Gastroesophageal sphincter (tissue), 4 donors: ENCODE measurements at regions not wholly inside any gene's neighbourhood (a gene's known extent, or its start where the extent isn't known, plus 50 kb on each side); places are given as distances from the start of the nearest gene placed in this dataset.

Experiments used
- ATAC-seq: fragments of 150-250 bp; one replicate; pipeline ENCODE4 v1.9.1; 2016; ENCODE audit warnings: mild to moderate bottlenecking, moderate library complexity
- H3K27ac ChIP-seq, 4 donors: fragments of 200-600 bp; sonication (generic) in 3 of 4; 1 replicate in 3 of 4; 2 replicates in 1 of 4; pipeline ENCODE4 v1.5.1; 2016 to 2019
- H3K27me3 ChIP-seq: fragments of 200-600 bp; sonication (generic); one replicate; pipeline ENCODE4 v1.5.1; 2019
- H3K36me3 ChIP-seq, 2 donors: fragments of 200-600 bp; sonication (generic); one replicate each; pipeline ENCODE4 v1.5.1; 2019; ENCODE audit warnings: control low read depth in 1 of 2
- H3K4me1 ChIP-seq, 3 donors: fragments of 200-600 bp; sonication (generic); 1 replicate in 2 of 3; 2 replicates in 1 of 3; pipeline ENCODE4 v1.5.1; 2016 to 2019; ENCODE audit warnings: control low read depth in 2 of 3
- H3K4me3 ChIP-seq, 2 donors: fragments of 200-600 bp; sonication (generic); one replicate each; pipeline ENCODE4 v1.5.1; 2019; ENCODE audit warnings: mild to moderate bottlenecking in 1 of 2, moderate library complexity in 1 of 2
- H3K9me3 ChIP-seq, 3 donors: fragments of 200-600 bp; sonication (generic); one replicate each; pipeline ENCODE4 v1.5.1; 2017 to 2019; ENCODE audit warnings: control low read depth in 2 of 3
- EP300 ChIP-seq: sonication (generic); formaldehyde crosslinking; IDR thresholded peaks from one replicate; pipeline ENCODE4 v1.6.1; 2017; ENCODE audit warnings: antibody characterized with exemption, mild to moderate bottlenecking
- POLR2A ChIP-seq, 2 donors: fragments of 450-650 bp; IDR thresholded peaks; one replicate each; pipeline ENCODE4 v1.6.1; 2017; ENCODE audit warnings: antibody characterized with exemption in 2 of 2, mild to moderate bottlenecking in 2 of 2, moderate library complexity in 1 of 2
- POLR2AphosphoS5 ChIP-seq: sonication (generic); formaldehyde crosslinking; IDR thresholded peaks from one replicate; pipeline ENCODE4 v1.6.1; 2017; ENCODE audit warnings: antibody characterized with exemption
- WGBS, 2 donors: methylation state at CpG; one replicate each; pipeline ENCODE4 v1.1.5; 2018; ENCODE audit warnings: low coverage in 1 of 2; 5-methylcytosine and 5-hydroxymethylcytosine counted together
- TF ChIP-seq, protein P1 (sequence below), 4 experiments: fragments of 200-600 bp in 2 of 4; fragments of 450-650 bp in 2 of 4; sonication (generic) in 1 of 4; IDR thresholded peaks; one replicate each; pipeline ENCODE4 v1.5.1; 2017 to 2019; ENCODE audit warnings: antibody characterized with exemption in 4 of 4, mild to moderate bottlenecking in 2 of 4, moderate library complexity in 2 of 4

- 82 to 84% methylated on average over 4 to 9 of the region's 9 CpGs for WGBS, 2 donors
- no peak overlapping the region for H3K27ac ChIP-seq
- H3K27me3 ChIP-seq, result no peaks in the 10 kb centered on the region
- no peak for ATAC-seq
- no peaks in the 10 kb centered on the region for H3K9me3 ChIP-seq
- peaks cover 0 to 13% (median 10%) of the 10 kb centered on the region in 3 donors for H3K4me1 ChIP-seq
- H3K36me3 ChIP-seq, result no peaks in the 10 kb centered on the region
- no peak overlapping the region for H3K4me3 ChIP-seq
- TF ChIP-seq POLR2AphosphoS5 (no peak), EP300 (no peak), POLR2A (IDR thresholded peaks at IDR 0.05) (no peak)
- TF ChIP-seq, protein P1, sequence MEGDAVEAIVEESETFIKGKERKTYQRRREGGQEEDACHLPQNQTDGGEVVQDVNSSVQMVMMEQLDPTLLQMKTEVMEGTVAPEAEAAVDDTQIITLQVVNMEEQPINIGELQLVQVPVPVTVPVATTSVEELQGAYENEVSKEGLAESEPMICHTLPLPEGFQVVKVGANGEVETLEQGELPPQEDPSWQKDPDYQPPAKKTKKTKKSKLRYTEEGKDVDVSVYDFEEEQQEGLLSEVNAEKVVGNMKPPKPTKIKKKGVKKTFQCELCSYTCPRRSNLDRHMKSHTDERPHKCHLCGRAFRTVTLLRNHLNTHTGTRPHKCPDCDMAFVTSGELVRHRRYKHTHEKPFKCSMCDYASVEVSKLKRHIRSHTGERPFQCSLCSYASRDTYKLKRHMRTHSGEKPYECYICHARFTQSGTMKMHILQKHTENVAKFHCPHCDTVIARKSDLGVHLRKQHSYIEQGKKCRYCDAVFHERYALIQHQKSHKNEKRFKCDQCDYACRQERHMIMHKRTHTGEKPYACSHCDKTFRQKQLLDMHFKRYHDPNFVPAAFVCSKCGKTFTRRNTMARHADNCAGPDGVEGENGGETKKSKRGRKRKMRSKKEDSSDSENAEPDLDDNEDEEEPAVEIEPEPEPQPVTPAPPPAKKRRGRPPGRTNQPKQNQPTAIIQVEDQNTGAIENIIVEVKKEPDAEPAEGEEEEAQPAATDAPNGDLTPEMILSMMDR (IDR thresholded peaks at IDR 0.05), result no peak
Measured at GRCh38 chr3:107977221-107978130, 113.4 kb downstream of the CD47 start.

- TF ChIP-seq POLR2AphosphoS5 (no peak), EP300 (no peak), POLR2A (IDR thresholded peaks at IDR 0.05) (no peak)
- TF ChIP-seq, protein P1 (IDR thresholded peaks at IDR 0.05), result no peak
- no peaks in the 10 kb centered on the region for H3K36me3 ChIP-seq
- 53 to 87% methylated on average over 5 of the region's 5 CpGs for WGBS, 2 donors
Measured at GRCh38 chr3:107976202-107976800, 114.5 kb downstream of the CD47 start.

DNA sequence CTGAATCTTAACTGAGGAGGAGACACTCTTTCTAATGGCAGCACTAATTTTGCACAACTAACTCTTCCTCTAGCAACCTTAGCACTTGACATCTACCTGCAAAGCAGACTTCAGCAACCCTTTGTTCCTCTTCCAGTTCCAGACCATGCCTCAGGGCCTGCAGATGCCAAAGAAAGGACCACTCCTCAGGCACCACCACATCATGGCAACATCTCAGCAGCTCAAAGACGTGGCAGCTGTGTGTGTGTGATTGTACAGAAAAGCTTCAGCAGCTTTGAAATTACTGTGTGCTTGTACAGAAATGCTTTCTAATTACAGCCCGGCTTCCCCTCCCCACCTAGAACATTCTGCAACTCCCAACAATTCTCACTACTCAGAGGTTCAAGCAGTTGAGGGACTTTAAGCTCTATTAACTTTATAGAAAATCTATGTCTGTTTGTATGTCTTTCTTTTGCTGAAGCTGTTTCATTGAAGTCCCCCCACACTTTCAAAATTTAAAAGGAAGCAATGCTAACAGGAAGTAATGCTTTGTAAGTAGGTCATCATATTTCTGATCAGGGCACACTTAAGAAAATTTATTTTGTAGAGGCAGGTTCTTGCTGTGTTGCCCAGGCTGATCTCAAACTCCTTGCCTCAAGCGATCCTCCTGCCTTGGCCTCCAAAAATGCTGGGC, 115.2 kb downstream of the CD47 start:
- H3K4me3 ChIP-seq, result no peak overlapping the region
- H3K27me3 ChIP-seq, result no peaks in the 10 kb centered on the region
- ATAC-seq, result no peak
- no peaks in the 10 kb centered on the region for H3K36me3 ChIP-seq
- TF ChIP-seq POLR2AphosphoS5, result no peak
- TF ChIP-seq, protein P1 (IDR thresholded peaks at IDR 0.05), result no peak
- no peak for TF ChIP-seq POLR2A (IDR thresholded peaks at IDR 0.05)
- no peak for TF ChIP-seq EP300
- WGBS, 2 donors, result 92 to 93% methylated on average over 2 of the region's 3 CpGs
- peaks cover 0 to 3% (median 0%) of the 10 kb centered on the region in 3 donors for H3K4me1 ChIP-seq
- H3K9me3 ChIP-seq, result no peaks in the 10 kb centered on the region
- no peak overlapping the region for H3K27ac ChIP-seq

More at GRCh38 chr3:107976202-107976800, 114.5 kb downstream of the CD47 start:
- no peaks in the 10 kb centered on the region for H3K9me3 ChIP-seq
- H3K27me3 ChIP-seq, result no peaks in the 10 kb centered on the region
- H3K27ac ChIP-seq, result no peak overlapping the region
- H3K4me3 ChIP-seq, result no peak overlapping the region
- no peak for ATAC-seq
- peaks cover 0 to 4% (median 2%) of the 10 kb centered on the region in 3 donors for H3K4me1 ChIP-seq

DNA sequence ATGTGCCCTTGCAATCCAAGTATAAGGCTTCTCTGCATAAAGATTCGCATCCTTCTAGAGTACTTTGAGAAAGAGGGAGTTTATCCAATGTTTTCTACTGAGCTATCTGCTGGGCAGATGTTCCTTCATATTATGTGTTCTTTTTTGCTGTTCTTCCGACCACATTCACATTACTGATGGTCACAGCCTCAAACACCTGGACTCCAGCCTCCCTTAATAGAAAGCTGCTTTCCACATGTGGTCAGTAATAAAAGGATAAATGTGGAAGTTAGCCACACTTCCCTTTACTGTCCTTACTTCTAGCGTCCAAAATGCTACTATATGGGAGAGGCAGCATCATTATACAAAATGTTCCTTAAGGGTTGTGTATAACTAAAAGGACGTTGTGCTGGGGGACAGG, 116.9 kb downstream of the CD47 start:
- H3K9me3 ChIP-seq, result no peaks in the 10 kb centered on the region

More for the DNA sequence above, 116.9 kb downstream of the CD47 start:
- no peaks in the 10 kb centered on the region for H3K27me3 ChIP-seq
- no peak overlapping the region for H3K4me3 ChIP-seq
- ATAC-seq, result no peak
- TF ChIP-seq, protein P1 (IDR thresholded peaks at IDR 0.05), result no peak
- TF ChIP-seq POLR2A (IDR thresholded peaks at IDR 0.05) (no peak), EP300 (no peak), POLR2AphosphoS5 (no peak)
- H3K36me3 ChIP-seq, result no peaks in the 10 kb centered on the region
- H3K4me1 ChIP-seq, result peaks cover 0 to 17% (median 9%) of the 10 kb centered on the region in 3 donors
- H3K27ac ChIP-seq, result no peak overlapping the region
- 71 to 80% methylated on average over 4 of the region's 4 CpGs for WGBS, 2 donors
